GM19395 (cell line): ENCODE measurements at regions not wholly inside any gene's neighbourhood (a gene's known extent, or its start where the extent isn't known, plus 50 kb on each side); places are given as distances from the start of the nearest gene placed in this dataset.

ENCODE experiments used
- ATAC-seq: cut with Tn5 transposase; IDR thresholded peaks from one replicate; pipeline ENCODE4 v1.9.1; 2021; ENCODE audit warnings: mild to moderate bottlenecking, moderate library complexity; ENCODE audit not compliant: unreplicated experiment

DNA sequence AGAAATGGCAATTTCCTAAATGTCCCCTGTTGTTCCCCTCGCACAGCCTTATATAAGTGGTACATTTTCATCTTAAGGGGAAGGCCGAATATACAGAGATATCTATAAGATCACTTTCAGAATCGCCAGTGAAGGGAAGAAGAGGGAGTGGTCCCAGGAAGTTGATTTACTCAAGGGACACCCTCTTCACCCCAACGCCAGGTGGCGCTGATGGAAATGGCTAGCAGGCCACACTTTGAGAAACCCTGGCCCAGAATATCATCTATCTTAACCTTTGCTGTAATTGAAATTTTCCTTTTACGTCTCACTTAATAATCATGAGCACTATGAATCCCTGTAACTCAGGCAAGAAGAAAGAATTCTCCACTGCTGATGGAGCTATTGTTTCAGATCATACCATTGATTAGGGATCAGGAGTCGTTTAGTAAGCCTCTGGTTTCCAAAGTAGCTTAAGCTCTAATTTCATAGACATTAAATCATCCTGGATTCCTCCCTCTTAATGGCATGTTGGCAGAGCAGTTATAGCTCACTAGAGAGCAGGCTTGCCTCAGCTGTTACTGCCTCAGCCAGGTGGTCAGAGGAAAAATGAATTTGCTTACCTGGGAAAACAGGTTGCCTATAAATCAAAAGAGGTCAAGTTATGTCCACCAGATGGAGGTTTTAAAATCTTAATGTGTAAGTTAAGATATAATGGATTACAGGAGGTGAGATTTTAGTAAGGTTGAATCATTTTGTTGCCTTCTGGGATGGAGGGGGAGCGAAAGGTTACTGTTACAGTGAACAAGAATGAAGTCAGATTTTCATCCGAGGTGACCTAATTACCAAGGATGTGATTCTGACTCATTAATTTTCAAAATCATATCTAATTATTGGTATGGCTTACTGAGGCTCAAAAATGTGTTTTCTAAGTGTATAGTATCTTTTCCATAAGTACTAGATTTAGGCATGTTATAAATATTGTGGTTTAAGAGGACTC, 941.2 kb upstream of the TENM3 start:
- ATAC-seq, result peak; percentile 89

DNA sequence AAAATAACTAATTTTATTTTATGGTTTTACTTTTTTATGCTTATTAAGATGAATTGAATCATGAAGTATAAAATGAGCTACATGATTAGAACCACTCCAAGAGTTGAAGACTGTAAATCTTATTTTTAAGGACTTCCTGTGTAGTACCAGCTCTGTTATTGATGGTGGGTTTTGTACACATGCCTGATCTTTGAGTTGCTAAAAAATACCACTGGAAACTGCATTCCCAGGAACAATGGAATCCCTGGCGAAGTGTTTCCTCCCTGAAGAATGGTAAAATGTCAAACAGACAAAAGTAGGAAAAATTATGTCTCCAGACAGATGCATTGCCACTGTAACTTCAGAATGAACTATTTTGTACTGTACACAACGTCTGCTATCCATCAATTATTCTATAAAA, 935.4 kb upstream of the TENM3 start:
- no peak for ATAC-seq

DNA sequence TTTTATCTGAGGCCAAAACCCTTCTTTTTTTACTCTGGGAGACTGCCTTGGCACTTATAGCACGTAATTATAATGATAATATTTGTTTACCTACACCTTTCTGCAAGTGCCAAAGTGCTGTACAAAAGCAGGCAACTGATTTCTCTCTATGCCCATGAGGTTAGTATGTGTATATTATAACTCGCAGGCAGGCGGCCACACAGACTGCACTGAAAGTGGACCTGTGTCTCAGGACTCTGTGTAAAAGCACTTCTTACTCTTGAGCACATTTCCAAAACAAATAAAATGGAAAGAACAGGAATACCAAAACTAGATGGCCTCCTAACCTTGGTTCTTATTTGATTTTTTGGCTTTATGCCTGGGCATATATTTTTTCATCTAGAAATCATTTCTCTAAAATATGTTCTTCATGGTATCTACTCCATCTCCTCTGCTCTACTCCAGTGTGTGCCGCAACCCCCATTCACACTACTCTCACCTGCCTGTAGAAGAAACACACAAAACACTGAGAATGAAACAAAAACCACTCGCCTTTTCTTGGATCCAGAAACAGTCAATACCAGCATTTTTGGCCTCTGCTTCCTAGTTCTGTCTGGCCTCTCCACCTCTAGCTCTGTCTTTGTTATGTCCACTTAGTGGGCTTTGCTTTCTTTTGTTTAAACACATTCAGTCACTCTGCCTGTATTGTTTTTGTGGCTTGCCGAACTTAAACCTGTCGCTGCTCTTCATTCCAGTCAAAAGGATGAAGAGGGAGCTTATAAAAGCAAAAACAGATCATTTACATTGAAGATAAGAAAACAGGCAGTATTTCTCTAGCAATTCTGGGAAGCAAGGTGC, 934.5 kb upstream of the TENM3 start:
- no peak for ATAC-seq

DNA sequence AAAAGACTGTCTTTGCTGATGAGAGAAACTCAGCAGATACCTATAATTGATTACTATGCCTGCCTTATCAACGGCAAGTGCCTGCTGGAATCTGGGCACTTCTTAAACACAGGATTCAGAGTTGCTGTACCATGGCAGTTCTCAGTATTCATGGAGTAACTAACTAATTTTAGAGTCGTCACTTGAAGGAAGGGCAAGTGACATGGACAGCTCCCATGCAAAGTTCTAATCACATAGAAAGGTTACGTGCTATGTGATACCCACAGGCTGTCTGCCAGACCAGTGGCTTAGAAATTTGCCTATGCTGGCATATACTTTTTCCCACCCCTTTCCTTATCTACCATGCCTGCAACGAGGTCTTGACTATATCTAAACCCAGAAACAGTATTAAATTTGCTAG, 931.1 kb upstream of the TENM3 start:
- no peak for ATAC-seq

DNA sequence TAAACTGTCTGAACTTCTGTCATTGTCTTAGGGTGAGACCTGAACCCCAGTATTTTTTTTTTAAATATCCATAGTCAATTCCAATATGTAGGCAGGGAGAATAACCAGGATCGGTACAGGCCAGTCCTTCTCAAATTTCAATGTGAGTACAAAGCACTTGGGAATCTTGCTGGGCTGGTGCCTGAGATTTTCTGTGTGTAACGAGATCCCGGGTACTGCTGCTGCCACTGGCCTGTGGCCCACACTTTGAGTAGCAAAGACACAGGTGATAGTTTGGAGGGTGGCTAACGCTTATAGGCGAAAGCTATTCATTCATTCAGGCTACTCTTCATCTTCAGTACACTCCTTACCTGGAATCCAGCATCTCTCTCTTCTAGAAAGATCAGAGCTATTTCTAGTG, 923.6 kb upstream of the TENM3 start:
- ATAC-seq, result no peak

DNA sequence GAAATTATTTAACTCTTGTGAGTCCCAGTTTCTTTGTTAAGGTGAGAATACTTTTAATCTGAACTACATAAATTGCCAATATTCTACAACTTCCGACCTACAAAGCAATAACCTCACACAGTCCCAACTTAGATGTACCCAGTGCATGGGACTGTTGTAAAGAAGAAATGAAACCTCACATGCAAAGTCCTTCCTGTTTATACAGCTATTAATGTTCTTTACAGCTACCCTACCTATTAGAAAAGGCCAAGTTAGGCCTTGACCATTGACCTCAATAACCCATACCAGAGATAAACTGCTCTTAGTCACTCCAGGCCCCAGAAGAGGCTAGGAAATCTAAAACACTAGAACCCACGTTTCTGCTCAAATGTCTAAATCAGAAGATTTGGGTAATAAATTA, 920.1 kb upstream of the TENM3 start:
- ATAC-seq, result peak; percentile 92

GRCh38 chr4:181330654-181331201, 912.5 kb upstream of the TENM3 start:
- ATAC-seq, result no peak

DNA sequence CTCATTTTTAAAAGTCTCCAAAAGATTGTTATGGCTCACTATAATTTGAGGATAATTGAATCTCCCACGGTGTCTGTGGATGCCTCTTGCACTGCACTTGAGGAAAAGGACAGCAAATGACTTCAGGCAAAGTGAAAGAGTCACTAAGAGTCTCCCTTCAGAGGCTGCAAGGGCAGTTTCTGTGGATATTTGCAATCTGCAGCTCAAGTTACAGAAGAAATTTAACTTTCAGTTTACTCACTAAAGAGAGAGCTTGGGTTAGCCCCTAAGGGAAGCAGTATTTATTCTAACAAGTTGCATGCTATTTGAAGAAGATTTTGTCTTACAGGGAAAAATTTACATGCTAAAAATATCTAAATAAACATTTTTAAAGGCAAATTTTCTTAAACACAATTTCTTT, 912.0 kb upstream of the TENM3 start:
- ATAC-seq, result no peak

DNA sequence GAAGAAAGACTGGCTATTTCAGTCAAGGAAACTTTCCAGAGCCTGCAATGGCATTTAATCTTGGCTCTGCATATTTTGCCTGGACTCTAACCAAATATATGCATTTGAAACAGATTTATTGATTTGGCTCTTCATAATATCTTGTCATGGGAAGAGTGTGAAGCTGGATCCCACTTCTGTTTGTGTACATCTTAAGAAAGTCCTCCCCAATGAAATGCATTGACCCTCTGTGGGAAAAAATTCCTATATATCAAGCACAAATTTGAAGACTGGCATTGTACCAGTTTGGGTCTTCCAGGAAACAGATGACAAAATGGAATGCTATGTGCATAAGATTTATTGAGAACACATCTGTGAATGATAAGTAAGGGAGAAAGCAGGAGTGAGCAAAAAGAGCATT, 897.3 kb upstream of the TENM3 start:
- no peak for ATAC-seq

- ATAC-seq, result no peak
Observed at GRCh38 chr4:181350615-181351415, 892.4 kb upstream of the TENM3 start.

DNA sequence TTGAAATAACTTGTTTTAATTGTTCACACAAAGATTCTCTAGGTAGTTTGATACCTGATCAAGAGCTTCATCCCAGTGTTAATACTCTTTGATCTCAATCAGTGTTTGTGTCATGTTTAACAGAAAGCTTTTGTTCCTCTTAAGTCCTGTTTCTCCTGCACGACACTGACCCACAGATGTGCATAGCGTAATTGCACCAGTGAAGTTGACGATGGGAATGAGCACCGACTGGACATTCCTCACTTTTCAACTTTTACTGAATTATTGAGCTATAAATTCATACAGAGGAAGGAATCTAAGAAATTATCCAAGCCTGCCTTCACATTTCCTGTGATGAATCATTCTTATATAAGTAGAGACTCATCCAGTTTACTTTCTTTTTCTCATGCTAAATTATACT, 878.7 kb upstream of the TENM3 start:
- no peak for ATAC-seq

- ATAC-seq, result no peak
Observed at GRCh38 chr4:181365671-181366070, 877.5 kb upstream of the TENM3 start.

DNA sequence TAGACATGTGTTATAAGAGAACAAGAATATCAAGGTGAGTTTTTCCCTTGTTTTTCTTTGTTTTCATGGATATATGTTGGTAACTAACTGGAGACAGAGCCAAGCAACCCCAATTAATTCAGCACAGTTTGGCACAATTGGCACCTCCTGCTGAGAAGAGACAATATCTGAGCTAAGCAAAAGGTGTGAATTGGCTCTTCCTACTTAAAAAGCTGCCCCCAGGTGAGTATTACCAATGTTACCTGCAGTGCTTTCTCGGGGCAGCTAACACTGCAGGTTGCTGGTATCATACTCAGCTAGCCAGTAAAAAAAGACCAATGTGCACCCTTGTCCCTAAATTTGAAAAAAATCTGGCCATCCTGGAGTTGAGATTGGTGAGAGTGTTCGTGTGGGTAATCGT, 871.2 kb upstream of the TENM3 start:
- no peak for ATAC-seq

DNA sequence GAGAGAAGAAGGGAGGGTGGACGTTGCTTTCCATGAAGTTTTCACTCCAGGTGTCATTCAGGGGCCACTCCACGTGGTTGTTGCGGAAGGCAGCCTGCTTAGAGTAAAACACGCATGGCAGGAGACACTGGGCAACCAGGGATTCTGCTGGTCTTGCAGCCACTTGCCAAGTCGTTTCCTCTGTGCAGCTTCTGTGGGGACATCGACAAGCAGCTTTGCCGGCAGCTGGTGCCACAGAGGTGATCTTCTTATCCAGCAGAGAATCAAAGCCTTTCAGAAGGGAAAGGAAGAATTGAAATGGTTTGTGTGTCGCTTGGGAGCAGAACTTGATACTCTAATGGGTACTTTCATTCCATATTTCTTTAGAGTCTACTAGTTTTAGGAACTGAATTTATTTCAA, 867.1 kb upstream of the TENM3 start:
- no peak for ATAC-seq

GRCh38 chr4:181388061-181388460, 855.1 kb upstream of the TENM3 start:
- no peak for ATAC-seq

- no peak for ATAC-seq
Observed at GRCh38 chr4:181416966-181417365, 826.2 kb upstream of the TENM3 start.

GRCh38 chr4:181418496-181418895, 824.7 kb upstream of the TENM3 start:
- no peak for ATAC-seq

- ATAC-seq, result no peak
Observed at GRCh38 chr4:181420950-181421349, 822.3 kb upstream of the TENM3 start.

DNA sequence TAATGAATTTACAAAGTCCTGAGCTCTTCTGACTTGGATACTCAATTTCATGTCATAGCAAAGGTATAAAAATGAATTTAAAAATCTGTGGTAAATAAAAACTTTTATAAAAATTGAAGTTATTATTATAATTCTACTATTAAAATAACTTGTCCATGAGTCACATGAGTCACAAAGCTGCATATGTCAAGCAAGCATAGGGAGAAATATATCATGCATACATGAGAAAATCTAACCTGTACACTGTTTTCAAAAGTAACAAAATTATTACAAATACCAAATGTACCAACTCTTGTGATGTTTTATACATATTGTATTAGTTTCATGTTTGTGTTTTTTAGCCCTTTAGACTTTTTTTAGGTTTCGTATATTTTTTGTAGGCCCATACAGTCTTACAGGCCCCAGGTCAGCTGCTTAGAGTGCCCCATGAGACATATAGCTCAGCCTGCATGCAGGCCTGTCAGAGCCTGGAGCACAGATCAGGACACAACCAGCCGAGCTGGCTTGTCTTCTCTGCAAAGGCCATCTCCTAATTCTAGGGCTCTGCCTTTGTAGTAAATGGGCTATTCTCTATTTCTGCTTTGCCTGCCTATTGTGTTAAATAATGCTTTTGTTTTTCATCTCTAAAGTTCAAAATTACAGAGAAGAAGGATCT, 818.7 kb upstream of the TENM3 start:
- ATAC-seq, result no peak

DNA sequence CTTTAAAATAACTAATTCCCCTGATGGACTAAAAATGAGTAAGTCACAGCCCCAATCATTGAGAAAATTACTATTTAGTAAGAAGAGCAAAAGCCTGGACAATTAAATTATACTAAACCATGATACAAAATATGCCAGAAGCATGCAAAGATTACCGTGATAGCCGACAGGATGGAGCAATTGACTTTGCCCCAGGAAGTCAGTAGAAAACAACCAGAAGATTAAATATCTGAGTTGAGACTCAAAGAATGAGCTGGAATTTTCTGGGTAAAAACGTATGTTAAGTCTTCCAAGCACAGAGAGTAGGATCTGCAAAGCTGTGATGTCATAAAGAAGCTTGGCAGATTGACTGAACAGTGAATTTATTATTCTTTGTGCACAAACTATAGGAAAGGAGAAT, 816.1 kb upstream of the TENM3 start:
- ATAC-seq, result no peak
